Eye (tissue), 1 donor: ENCODE measurements at regions not wholly inside any gene's neighbourhood (a gene's known extent, or its start where the extent isn't known, plus 50 kb on each side); places are given as distances from the start of the nearest gene placed in this dataset.
A peak's percentile ranks its signal among the peaks of the same experiment; 100 is the strongest.
"Not testable (repeated sequence)": the region's sequence is repeated elsewhere in the genome, so short reads cannot be mapped to it uniquely, and the experiment has no call there.

Experiments used
- DNase-seq: peaks from one replicate; pipeline ENCODE4 v3.0.0-alpha.2; 2015

DNA sequence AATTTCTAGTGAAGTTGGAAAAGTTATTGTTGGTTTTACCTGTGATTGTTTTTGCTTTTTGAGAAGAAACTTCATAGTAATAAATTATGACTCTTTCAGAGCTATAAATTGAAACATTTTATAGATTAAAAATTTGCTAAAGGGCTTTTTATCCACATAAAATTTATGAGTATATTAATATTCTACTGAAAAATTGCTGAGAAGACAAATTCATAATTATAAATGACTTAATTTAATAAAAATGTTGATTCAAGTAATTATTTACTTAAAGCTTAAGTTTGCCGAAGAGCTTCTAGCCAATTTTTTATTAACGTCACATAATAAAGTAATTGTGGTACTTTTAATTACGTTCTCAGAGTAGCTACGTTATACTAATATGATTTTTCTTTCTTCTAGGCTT lies 761.7 kb downstream of the DNAJB9 start:
- no peak for DNase-seq

DNA sequence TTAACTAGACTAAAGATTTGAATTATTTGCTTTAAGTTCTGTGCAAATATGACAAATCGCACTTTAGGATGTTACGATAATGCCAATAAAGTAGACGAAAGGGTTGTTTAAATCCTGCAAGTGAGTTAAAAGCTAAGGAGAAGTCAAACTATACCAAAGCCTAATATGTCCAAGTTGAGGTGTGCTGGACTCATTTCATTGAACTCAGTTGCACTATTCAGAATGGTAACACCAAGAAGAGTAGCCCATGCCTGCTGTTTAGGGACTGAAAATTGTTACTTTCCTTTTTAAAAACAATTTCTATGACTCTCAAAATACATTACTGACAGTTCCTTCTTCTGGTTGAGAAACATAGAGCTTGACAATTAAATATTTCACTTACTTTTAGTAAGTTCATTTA lies 766.3 kb downstream of the DNAJB9 start:
- no peak for DNase-seq

DNA sequence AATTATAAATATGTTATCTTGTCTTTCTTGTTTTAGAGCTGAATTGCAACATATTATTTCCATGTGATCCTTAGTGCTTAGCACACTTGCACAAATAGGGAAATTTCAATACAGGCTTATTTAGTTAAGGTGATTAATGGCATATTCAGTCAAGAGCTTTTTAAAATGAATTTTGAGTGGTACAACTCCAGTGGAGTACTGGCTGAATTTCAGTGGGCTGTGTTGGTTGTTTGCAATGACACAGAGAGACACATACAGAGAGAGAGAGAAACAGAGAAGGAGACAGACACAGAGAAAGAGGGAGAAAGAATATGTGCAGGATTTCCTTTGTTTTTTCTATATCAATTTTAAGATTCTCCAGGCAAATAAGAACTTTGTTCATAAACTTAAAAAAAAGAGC lies 766.9 kb downstream of the DNAJB9 start:
- no peak for DNase-seq

DNA sequence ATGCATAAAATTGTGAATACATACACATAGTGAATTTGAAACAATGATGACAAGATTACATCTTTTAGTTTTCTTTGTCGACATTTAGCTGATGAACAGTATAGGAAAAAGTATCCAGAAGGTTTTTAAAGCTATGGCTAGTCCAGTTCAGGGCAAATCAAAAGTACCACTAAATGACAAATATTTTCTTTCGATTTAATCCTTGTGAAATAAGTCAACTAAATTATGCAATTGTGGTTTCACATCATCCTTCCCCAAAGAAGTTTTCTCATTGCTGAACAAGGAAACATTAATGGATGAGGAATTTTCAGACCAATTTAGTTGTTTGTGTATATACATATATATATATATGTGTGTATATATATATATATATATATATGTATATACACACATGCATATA lies 774.0 kb downstream of the DNAJB9 start:
- DNase-seq = no peak

- no peak for DNase-seq
These were observed 781.8 kb downstream of the DNAJB9 start for GRCh38 chr7:109351493-109351892.

- peak; percentile 18 for DNase-seq
These were observed 784.3 kb downstream of the DNAJB9 start for GRCh38 chr7:109354000-109354399.

- no peak for DNase-seq
These were observed 784.9 kb downstream of the DNAJB9 start for GRCh38 chr7:109354552-109354951.

GRCh38 chr7:109375823-109376222 lies 806.1 kb downstream of the DNAJB9 start:
- no peak for DNase-seq

- no peak for DNase-seq
These were observed 806.9 kb downstream of the DNAJB9 start for GRCh38 chr7:109376576-109376975.

DNA sequence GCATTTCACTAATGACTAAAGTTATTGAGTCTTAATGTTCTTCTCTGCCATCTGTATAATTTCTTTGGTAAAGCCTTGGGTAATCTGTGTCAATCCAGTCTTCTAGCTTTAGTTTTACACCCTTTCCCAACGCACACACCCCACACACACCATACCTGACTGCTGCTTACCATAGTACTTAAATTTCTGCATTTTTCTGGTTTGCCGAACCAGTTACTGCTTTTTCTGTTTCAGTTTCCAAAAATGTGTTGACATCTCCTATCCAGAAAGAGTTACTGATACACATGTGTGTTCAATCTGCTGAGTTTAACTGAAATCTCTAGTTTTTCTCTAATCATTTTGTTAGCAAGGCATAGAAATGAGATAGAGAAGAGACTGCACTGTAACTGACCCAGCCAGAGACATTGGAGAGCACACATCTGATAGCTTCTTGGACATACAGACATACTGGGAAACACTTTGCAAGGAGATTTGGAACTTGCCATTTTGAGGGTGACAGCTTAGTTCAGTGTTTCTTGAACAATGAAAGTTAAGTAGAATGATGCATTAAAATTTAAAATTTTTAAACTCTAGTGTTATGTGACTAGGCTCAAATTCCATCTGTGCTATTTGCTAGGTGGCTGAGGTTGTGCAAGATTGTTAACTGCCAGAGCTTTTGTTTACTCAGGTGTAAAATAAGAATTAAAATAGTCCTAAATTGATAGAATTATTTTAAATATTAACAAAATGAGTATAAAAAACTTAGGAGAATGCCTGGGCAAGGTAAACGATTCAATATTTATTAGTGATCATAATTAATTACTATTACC lies 807.6 kb downstream of the DNAJB9 start:
- no peak for DNase-seq

DNA sequence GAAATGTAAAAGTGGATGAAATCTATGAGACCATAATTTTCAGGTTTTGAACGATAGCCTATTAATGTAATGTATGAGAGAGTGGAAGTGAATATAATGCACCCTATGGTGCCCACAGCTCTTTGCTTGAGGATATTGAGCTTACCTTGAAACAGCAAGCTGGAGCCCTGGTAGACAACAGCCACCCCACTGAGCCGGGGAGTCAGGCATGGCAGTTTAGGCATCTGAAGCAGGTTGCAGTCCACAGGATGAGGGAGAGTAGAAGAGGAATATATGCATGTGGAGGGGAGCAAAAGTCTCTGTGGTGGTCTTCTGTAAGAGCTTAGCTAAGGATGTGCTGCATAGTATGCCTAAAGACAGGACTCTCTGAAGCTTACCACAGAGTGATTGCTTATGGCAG lies 817.3 kb downstream of the DNAJB9 start:
- DNase-seq = no peak

- no peak for DNase-seq
These were observed 817.9 kb downstream of the DNAJB9 start for GRCh38 chr7:109387530-109387929.

DNA sequence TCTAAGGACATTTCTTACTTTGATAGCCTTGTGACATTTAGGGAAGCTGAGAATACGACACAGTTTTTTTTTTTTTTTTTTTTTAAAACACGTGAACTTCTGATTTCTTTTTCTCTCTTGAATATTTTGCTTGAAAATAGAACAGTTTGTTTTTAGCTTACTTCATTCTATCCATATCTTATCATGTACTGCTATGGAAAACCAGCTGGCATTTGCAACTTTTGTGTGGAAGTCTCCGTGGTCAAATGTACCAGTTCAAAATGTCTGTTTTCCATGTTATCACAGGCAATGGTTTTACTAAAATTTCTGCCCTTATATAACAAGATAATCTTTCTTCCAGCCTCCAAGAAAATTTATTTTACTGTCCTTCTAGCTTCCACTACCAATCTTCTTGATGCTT lies 821.6 kb downstream of the DNAJB9 start:
- DNase-seq = no peak

- no peak for DNase-seq
These were observed 832.4 kb downstream of the DNAJB9 start for GRCh38 chr7:109402107-109402506.

DNA sequence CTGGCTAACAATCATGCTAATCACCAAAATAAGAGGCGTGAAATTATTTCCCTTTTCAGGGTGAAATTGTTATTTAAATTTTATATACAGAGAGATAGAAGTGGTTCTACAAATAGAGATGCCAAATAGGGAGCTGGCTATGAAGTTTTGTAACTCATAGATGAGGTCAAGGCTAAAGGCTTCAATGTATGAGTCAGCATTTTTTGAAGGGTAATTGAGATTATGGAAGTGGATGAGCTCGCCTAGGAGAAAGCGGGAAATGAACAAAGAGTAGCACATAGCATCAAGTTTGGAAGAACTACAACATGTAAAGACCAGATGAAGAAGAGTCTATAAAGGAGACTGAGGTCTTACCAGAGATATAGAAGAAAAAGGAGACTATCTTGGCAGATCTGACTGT lies 838.1 kb downstream of the DNAJB9 start:
- DNase-seq = no peak

- no peak for DNase-seq
These were observed 868.3 kb downstream of the DNAJB9 start for GRCh38 chr7:109437957-109438356.

GRCh38 chr7:109449760-109450159 lies 880.1 kb downstream of the DNAJB9 start:
- no peak for DNase-seq

DNA sequence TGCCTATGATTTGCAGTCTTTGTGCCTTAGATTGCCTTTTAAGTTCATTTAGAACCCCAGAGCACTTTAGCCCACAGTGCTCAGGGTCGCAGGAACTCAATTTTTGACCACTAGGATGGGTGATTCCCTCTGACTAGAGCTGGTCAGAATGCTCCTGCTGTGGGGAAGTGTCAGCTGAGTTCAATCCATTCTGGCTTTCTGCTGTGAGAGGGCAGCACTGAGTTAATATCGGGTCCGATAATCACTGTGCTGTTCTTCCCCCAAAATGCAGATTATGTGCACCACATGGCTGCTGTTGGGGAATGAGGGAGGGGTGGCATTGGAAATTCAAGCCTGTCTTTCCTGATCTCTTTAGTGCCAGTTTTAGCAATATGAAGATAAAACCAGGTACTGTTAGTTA lies 886.4 kb downstream of the DNAJB9 start:
- DNase-seq = no peak

GRCh38 chr7:109460296-109460695 lies 890.6 kb downstream of the DNAJB9 start:
- DNase-seq = no peak

GRCh38 chr7:109462171-109462570 lies 892.5 kb downstream of the DNAJB9 start:
- no peak for DNase-seq

DNA sequence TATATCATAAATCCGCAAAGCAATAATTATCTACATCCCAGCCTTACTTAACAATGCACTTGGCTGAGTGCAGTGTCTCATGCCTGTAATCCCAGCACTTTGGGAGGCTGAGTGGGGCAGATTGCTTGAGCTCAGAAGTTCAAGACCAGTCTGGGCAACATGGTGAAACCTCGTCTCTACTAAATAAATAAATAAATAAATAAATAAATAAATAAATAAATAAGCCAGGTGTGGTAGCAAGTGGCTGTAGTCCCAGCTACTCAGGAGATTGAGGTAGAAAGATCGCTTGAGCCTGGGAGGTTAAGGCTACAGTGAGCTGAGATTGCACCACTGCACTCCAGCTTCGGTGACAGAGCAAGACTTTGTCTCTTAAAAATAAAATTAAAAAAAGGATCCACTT lies 898.1 kb downstream of the DNAJB9 start:
- not testable (repeated sequence) for DNase-seq

DNA sequence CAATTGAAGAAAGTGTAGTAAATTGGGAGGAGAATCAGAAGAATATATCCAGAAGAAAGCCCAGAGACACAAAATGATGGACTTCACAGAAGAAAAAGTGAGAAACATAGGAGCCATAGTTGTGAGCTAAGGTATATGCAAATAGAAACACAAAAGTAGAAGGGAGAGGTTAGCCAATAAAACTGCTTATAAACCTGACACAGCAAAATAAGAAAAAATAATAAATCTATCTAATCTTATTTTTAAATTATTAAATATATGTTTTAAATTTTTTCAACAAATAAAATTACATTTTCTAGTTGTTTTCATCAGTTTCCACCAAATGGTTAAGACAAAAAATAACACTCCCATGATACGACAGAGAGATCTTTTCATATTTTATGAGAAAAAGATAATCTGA lies 903.5 kb downstream of the DNAJB9 start:
- no peak for DNase-seq

DNA sequence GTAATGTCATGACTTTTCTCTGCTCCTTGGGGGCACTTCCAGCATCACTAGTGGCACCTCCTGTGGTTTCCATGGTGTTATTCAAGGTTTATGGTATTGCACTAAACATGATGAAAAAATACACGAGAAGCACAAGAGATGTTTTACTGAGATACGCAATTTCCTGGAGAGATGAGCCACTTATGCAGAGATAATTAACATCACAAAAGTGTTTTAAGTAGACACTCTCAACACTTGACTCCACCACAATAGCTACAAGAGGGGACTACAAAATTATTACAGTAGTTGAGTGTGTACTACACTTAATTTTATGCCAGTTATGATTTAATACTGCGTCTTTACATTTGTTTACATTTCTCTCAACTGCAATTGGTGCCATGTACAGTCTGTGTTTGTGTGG lies 906.7 kb downstream of the DNAJB9 start:
- no peak for DNase-seq

DNA sequence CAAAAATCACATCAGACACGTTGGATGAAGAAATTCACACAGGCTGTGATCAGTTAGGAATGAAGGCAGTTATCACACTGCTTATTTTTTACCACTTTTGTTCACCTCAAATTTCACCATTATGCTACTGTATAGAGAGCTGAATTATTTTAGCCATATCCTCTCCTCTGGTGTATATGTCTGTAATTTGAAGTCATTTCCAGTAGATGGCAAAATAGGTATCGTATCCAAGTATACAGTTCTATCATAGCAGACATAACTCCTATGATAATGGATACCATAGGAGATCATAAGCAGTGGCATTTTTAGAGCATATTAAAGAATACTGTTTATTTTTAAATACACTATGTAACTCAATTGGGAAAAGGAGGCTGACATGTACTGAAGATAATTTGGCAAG lies 909.7 kb downstream of the DNAJB9 start:
- peak; percentile 4 for DNase-seq

DNA sequence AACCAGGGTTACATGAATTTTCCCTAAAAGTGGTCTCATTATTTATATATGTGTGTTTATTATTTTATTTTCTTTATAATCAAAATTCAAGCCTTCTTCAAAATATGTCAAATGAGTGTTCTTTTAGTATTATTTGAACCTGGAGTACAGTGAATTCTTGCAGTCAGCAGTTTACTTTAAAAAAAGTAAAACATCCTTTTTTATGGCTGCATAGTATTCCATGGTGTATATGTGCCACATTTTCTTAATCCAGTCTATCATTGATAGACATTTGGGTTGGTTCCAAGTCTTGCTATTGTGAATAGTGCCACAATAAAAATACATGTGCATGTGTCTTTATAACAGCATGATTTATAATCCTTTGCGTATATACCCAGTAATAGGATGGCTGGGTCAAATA lies 920.9 kb downstream of the DNAJB9 start:
- DNase-seq = not testable (repeated sequence)
